ENCODE measurements at regions not wholly inside any gene's neighbourhood (a gene's known extent, or its start where the extent isn't known, plus 50 kb on each side); places are given as distances from the start of the nearest gene placed in this dataset.

GRCh38 chr1:185574139-185574875, 159.9 kb upstream of the HMCN1 start:
- DNase-seq (ENCODE audit: low spot score) = no peak

- DNase-seq (ENCODE audit: low spot score) = no peak
These were observed 160.5 kb upstream of the HMCN1 start for GRCh38 chr1:185573677-185574076.

- no peak for DNase-seq (ENCODE audit: low spot score)
These were observed 161.0 kb upstream of the HMCN1 start for GRCh38 chr1:185573162-185573561.

GRCh38 chr1:185570962-185571361, 163.2 kb upstream of the HMCN1 start:
- no peak for DNase-seq (ENCODE audit: low spot score)

DNA sequence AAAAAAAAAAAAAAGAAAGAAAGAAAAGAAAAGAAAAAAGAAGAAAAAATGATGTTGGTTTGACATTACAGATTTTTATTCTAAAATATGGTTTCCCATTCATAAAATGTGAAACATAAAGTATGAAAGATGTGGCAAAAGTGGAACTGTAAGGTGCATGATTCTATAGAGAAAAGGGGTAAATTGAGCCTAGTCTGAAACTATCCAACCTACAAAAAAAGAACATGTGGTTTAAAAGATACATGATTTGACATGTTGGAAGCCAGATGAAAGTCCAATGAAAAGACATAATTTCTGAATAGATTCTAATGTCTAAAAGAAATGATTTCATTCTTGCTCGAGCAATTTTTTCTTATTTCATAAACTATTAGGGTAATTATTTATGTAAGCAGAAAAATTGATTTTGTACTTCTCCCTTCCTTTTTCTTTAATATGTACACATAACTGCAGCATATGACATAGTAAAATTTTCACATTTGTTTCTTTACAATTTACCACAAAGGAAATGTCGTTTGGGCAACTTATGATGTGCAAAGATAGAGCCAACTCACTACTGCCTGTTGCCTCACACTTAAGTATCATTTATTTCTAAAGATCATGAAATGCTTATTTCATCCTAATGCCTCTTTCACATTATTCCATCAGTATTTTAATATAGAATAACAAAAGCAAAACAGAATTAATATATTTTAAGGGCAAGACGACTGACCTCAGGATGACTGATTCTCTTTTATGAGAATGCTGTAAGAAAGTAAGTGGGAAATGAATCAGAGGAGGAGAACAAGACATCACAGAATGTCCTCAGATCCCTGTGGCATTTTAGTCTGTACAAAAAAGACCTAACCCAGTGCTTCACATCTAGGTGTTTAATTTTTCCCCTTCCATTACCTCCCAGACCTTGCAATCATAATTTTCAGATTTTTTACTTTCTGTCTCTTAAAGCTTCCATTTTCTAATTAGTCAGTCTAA, 165.8 kb upstream of the HMCN1 start:
- DNase-seq (ENCODE audit: low spot score) = no peak

DNA sequence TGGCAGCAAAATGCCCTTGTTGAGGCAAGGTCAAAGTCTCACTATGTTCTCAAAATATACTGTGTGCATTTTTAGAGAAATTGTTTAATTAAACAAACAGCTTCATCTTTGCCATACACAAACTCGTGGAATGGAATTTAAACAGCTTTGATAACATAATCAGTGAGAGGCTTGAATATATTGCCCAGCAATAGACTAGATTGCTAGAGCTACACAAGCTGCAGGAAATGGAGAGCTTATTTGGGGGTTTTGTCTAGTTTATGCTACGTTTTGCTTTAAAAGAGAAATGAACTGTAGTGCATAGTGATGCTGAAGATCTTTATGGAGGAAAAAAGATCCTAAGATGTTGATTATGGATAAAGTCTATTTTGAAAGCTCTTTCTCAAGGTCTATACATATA, 166.8 kb upstream of the HMCN1 start:
- no peak for DNase-seq (ENCODE audit: low spot score)

GRCh38 chr1:185566995-185567394, 167.2 kb upstream of the HMCN1 start:
- DNase-seq (ENCODE audit: low spot score) = no peak

GRCh38 chr1:185565302-185565701, 168.9 kb upstream of the HMCN1 start:
- DNase-seq (ENCODE audit: low spot score) = peak; percentile 63

DNA sequence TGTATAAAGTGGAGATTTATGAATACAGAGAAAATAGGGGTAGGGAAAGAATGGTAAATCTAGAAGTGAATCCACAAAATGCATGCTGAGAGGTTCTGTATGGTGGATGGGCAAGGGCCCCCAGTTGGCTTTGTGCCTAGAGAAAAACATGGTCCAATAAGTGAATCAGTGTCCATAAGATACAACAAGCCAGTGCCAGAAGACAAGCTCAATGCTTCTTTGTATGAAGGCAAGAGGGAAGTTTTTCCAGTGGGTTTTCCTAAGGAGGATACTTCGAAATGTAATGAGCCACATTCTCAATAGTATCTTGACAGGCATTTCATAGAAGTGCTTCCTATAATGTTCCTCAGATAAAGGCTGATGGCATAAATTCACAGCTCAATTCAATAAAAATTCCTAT, 169.4 kb upstream of the HMCN1 start:
- no peak for DNase-seq (ENCODE audit: low spot score)

DNA sequence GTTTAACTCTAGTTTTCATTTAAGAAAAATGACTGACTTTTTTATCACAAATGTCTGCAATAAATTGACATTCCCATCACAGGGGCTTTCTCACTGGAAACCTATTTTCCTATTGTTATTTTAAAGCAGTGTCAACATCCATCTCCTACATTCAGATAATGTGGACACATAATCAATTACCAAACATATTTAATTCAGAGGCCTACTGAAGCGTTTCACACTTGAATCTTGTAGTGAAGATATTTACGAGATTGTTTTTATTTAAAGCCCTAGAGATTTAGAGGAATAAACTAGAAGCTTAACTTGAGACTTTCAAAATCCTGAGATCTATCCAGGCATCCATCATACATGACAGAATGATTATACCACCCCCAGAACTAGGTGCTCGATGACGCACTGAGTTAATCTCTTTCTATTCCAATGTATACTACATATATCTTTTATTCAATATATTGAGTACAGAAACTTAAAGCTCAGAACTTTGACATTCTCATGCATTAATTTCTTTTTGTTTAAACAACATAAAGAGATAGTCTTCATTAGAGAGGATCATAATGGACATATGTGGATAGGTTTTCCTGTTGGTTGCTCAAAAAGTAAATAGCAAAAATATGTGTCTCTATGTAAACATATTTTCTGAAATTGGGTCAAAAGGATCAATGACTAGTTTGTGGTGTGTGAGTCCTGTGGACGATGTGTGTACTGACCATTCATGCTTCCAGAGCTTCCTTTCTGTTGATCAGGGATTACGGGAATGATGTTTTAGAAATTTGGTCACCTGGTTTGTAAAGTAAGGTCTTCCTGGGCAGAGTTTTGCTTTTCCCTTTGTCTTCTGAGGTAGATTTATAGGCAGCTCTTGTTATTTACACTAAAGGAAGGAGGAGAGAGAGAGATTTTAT, 171.5 kb upstream of the HMCN1 start:
- DNase-seq (ENCODE audit: low spot score) = no peak

DNA sequence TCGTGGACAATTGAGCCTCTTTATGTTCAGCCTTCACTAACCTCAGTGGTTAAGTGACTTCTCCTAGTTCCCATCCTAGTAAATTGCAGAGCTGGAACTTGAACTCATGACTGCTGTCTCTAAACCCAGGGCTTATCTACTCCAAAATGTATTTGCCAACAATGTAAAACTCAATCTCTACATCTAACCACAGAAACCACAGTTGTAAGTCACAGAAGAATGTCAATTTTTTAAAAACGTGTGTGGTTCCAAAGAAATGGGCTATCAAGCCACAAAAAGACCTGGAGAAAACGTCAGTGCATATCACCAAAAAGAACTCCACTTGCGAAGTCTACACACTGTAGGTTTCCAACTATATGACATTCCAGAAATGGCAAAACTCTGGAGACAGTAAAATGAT, 172.6 kb upstream of the HMCN1 start:
- DNase-seq (ENCODE audit: low spot score) = no peak

- no peak for DNase-seq (ENCODE audit: low spot score)
These were observed 173.4 kb upstream of the HMCN1 start for GRCh38 chr1:185560760-185561159.

GRCh38 chr1:185559684-185560331, 174.4 kb upstream of the HMCN1 start:
- peak; percentile 58 for DNase-seq (ENCODE audit: low spot score)

DNA sequence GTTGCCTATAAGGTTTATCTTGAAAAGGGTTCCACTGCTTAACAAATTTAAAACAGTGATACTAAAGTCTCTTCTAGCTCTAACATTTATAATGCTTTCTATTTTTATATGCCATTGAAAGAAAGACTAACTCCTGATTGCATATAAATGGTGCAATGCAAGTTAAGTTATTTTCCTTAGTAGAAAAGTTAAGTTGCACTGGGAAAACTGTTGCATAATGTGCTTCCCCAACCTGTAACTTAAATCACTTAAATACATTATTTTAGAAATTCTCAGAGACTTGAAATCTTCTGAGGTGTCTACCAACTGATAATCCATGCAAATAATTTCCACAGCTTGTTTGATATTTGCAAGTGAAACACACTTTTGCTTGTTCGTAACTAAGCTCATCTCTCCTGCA, 175.0 kb upstream of the HMCN1 start:
- no peak for DNase-seq (ENCODE audit: low spot score)

DNA sequence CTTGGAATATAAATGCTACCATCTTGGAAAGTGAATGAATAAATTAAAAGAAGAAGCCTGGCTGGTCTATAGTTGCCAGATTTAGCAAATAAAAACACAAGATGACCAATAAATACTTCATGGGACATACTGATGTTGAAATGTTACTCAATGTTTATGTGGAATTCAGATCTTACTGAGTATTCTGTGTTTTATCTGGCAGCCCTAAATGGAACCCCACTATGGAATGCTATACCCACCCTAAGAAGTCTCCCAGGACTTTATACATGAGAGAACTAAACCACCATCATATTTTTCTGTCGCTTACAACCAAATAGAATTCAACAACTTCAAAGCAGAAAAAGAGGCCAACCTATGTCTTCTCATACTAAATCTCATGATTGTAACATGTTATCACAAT, 177.6 kb upstream of the HMCN1 start:
- DNase-seq (ENCODE audit: low spot score) = no peak

GRCh38 chr1:185555743-185556142, 178.4 kb upstream of the HMCN1 start:
- no peak for DNase-seq (ENCODE audit: low spot score)

GRCh38 chr1:185551008-185551407, 183.2 kb upstream of the HMCN1 start:
- no peak for DNase-seq (ENCODE audit: low spot score)

DNA sequence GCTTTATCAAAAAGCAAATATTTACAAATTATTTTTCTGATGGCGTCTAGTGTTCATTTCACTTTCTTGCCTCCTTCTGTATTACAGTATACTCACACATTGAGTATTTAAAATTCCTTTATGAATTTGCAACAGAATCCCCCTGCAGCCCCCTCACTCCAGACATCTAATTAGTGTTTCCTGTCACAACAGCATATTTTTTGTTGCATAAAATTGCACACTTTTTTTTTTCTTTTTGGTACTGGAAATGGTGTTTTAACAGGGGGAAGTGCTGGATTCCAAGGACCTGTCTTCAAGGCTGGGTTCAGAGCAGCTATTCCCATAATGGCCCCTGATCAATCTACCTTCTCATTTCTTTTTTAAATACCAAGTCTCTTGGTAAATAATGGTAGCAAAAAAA, 184.3 kb upstream of the HMCN1 start:
- no peak for DNase-seq (ENCODE audit: low spot score)

DNA sequence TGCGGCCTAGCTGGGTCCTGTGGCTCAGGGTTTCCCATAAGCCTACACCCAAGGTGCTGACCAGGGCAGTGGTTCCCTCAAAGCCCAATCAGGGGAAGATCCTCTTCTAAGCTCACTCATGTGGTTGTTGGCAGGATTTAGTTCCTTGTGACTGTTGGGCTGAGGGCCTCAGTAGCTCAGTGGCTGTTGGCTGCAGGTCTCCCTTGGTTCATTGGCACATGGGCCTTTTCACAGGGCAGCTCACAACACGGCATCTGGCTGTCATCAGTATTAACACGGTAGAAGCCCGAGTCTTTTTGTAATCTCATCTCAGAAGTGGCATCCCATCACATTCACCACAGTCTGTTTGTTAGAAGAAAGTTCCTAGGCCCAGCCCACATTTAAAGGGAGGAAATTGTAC, 188.2 kb upstream of the HMCN1 start:
- no peak for DNase-seq (ENCODE audit: low spot score)

- no peak for DNase-seq (ENCODE audit: low spot score)
These were observed 192.3 kb upstream of the HMCN1 start for GRCh38 chr1:185541871-185542301.

DNA sequence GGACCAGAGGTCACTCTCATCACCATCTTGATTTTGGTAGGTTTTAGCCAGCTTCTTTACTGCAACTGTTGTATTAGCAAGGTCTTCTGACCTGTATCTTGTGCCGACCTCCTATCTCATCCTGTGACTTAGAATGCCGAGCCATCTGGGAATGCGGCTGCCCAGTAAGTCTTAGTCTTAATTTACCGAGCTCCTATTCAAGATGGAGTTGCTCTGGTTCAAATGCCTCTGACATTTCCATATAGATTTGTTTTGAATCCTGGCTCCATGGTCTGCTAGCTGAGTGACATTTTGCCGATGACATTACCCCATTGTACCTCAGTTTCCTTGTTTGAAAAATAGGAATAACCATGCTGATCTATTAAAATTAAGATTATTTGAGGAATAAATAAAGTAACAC, 193.9 kb upstream of the HMCN1 start:
- DNase-seq (ENCODE audit: low spot score) = no peak
